ENCODE measurements at regions not wholly inside any gene's neighbourhood (a gene's known extent, or its start where the extent isn't known, plus 50 kb on each side); places are given as distances from the start of the nearest gene placed in this dataset.

DNA sequence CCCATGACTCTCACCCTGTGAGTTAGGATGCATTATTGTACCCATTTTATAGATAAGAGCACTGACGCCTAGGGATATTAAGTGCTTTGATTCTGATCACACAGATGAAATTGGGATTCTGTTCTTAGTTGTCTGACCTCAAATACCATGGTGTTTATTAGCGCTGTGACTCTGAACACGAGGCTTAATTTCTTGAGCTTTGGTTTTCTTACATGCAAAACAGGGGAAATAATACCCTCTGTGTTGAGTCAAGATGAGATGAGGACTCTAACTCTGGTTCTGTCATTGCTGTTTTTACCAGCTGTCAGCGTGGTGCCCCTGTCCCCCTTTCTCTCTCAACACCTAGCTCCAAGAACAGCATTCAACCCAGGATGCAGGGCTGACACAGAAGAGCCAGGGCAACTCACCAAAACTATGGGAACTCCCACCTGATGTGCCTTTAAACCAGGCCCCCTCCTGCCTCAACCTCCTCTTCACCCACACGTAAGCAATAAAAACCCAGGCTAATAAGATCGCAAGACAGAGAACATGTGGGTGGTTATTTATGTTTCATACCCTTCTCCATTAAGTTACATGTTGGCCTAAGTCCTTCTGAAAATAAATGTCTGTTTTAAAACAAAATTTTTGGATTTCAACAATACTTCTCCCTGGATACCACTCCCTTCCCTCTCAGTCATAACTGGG is 100.1 kb upstream of the SPATA12 start:
- no peak overlapping the region for H3K27ac Mint-ChIP-seq (ENCODE audit: unreplicated experiment)
- peaks cover 1% of the 10 kb centered on the region for H3K27me3 Mint-ChIP-seq (ENCODE audit: unreplicated experiment)
- no peaks in the 10 kb centered on the region for H3K4me1 Mint-ChIP-seq (ENCODE audit: unreplicated experiment)
- no peaks in the 10 kb centered on the region for H3K36me3 Mint-ChIP-seq (ENCODE audit: low read depth, unreplicated experiment)
- no peak overlapping the region for H3K4me3 Mint-ChIP-seq (ENCODE audit: unreplicated experiment)
- TF ChIP-seq, protein P1, sequence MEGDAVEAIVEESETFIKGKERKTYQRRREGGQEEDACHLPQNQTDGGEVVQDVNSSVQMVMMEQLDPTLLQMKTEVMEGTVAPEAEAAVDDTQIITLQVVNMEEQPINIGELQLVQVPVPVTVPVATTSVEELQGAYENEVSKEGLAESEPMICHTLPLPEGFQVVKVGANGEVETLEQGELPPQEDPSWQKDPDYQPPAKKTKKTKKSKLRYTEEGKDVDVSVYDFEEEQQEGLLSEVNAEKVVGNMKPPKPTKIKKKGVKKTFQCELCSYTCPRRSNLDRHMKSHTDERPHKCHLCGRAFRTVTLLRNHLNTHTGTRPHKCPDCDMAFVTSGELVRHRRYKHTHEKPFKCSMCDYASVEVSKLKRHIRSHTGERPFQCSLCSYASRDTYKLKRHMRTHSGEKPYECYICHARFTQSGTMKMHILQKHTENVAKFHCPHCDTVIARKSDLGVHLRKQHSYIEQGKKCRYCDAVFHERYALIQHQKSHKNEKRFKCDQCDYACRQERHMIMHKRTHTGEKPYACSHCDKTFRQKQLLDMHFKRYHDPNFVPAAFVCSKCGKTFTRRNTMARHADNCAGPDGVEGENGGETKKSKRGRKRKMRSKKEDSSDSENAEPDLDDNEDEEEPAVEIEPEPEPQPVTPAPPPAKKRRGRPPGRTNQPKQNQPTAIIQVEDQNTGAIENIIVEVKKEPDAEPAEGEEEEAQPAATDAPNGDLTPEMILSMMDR (IDR thresholded peaks at IDR 0.05; ENCODE audit: unreplicated experiment): no peak
- H3K9me3 Mint-ChIP-seq (ENCODE audit: unreplicated experiment): no peaks in the 10 kb centered on the region
- no peak for DNase-seq (ENCODE audit: low spot score)

DNA sequence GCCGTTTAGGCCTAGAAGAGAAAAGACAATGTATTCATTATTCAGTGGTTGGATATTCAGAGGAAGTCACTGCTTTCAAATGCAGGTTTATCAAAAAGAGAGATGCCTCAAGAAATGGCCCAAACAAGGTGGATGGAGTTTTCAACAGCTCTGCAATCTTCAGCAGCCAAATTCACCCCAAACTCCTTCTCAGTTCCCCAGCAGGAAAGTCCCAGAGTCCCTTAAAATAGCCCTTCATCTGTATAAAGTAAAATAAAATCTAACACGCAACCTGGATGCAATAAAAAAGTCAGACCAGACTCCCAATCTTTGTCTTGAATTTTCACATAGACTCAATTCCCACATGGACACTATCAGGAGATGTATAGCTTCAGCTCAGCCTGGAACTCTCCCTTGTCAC is 101.6 kb upstream of the SPATA12 start:
- Mint-ChIP-seq H3K4me3 (ENCODE audit: unreplicated experiment) (no peak overlapping the region), H3K9me3 (ENCODE audit: unreplicated experiment) (no peaks in the 10 kb centered on the region), H3K36me3 (ENCODE audit: low read depth, unreplicated experiment) (no peaks in the 10 kb centered on the region), H3K27me3 (ENCODE audit: unreplicated experiment) (peaks cover 1% of the 10 kb centered on the region), H3K27ac (ENCODE audit: unreplicated experiment) (no peak overlapping the region), H3K4me1 (ENCODE audit: unreplicated experiment) (no peaks in the 10 kb centered on the region)
- no peak for DNase-seq (ENCODE audit: low spot score)
- TF ChIP-seq, protein P1 (IDR thresholded peaks at IDR 0.05; ENCODE audit: unreplicated experiment): no peak

DNA sequence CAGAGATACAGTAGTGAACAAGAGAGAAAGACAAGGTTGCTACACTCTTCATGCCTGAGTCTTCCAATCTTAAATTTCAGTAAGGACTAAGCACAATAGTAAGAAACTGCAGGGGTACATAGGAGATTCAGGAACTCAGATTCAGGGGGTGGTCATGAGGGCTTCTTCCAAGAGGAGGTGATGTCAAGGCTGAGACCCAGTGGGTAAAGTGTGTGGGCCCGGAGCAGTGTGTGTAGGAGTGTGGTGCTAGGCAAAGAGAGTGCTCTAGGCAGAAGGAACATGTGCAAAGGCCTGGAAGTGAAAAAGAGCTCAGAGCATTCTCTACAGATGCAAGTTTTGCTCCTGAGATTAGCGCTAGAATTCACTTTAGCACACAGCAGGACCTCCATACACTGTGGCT is 102.9 kb upstream of the SPATA12 start:
- Mint-ChIP-seq H3K4me1 (ENCODE audit: unreplicated experiment) (no peaks in the 10 kb centered on the region), H3K36me3 (ENCODE audit: low read depth, unreplicated experiment) (no peaks in the 10 kb centered on the region), H3K27me3 (ENCODE audit: unreplicated experiment) (peaks cover 1% of the 10 kb centered on the region), H3K27ac (ENCODE audit: unreplicated experiment) (no peak overlapping the region), H3K4me3 (ENCODE audit: unreplicated experiment) (no peak overlapping the region), H3K9me3 (ENCODE audit: unreplicated experiment) (no peaks in the 10 kb centered on the region)
- TF ChIP-seq, protein P1 (IDR thresholded peaks at IDR 0.05; ENCODE audit: unreplicated experiment): no peak
- no peak for DNase-seq (ENCODE audit: low spot score)

DNA sequence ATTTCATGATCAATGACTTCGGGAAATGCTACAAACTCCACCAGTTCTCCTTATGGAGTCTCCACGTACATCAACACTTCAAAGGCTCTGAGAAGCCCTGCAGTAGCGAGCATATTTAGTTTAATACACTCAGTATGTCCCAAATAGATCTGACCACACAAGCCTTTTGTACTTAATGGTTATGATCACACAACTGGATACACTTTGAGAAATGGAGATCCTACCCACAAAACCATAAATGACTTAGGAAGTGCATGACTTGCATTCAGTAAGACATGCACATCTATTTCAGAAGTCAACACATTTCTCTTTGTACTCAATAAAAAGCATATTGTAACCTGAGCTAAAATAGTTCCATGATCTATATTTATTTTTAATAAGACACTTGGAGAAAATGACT is 103.6 kb upstream of the SPATA12 start:
- peaks cover 1% of the 10 kb centered on the region for H3K27me3 Mint-ChIP-seq (ENCODE audit: unreplicated experiment)
- DNase-seq (ENCODE audit: low spot score): no peak
- H3K27ac Mint-ChIP-seq (ENCODE audit: unreplicated experiment): no peak overlapping the region
- H3K9me3 Mint-ChIP-seq (ENCODE audit: unreplicated experiment): no peaks in the 10 kb centered on the region
- H3K4me1 Mint-ChIP-seq (ENCODE audit: unreplicated experiment): no peaks in the 10 kb centered on the region
- H3K36me3 Mint-ChIP-seq (ENCODE audit: low read depth, unreplicated experiment): no peaks in the 10 kb centered on the region
- no peak overlapping the region for H3K4me3 Mint-ChIP-seq (ENCODE audit: unreplicated experiment)
- TF ChIP-seq, protein P1 (IDR thresholded peaks at IDR 0.05; ENCODE audit: unreplicated experiment): no peak

DNA sequence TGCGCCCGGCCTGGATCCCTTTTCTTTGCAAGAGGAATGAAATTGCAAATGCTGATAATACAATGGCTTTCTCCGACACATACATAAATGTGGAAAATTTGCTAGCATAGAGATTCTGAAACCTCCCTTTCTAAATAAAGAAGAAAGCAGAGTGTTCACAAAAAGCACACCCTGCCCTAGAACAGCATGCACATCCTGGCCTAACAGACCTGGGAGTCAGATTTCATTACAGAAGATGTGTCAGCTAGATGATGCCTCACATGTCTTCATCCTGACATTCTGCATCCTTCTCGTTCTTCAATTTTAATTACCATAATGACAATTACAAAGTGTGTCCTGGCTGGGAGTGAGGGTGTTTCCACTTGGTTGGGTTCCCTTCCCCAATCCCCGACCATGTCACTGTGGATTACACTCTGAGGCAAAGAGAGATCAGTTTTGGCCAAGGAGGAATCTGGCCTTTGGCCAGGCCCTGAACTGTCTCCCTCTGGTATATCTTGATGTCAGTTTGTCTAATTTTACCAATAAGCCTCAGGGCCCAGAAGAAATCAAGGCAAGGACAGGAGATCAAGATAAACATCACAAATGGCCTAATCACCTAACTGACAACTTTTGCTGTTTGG is 104.9 kb upstream of the SPATA12 start:
- Mint-ChIP-seq H3K36me3 (ENCODE audit: low read depth, unreplicated experiment) (no peaks in the 10 kb centered on the region), H3K27ac (ENCODE audit: unreplicated experiment) (no peak overlapping the region), H3K27me3 (ENCODE audit: unreplicated experiment) (peaks cover 1% of the 10 kb centered on the region), H3K9me3 (ENCODE audit: unreplicated experiment) (no peaks in the 10 kb centered on the region), H3K4me1 (ENCODE audit: unreplicated experiment) (no peaks in the 10 kb centered on the region), H3K4me3 (ENCODE audit: unreplicated experiment) (no peak overlapping the region)
- TF ChIP-seq, protein P1 (IDR thresholded peaks at IDR 0.05; ENCODE audit: unreplicated experiment): no peak
- no peak for DNase-seq (ENCODE audit: low spot score)
